NCI-H446 (cell line): ENCODE measurements at regions not wholly inside any gene's neighbourhood (a gene's known extent, or its start where the extent isn't known, plus 50 kb on each side); places are given as distances from the start of the nearest gene placed in this dataset.
"Not testable (repeated sequence)": the region's sequence is repeated elsewhere in the genome, so short reads cannot be mapped to it uniquely, and the experiment has no call there.

Experiments used
- DNase-seq, 2 experiments: peaks; one replicate each; lab custom pipeline; 2025; lab: John Stamatoyannopoulos, UW

DNA sequence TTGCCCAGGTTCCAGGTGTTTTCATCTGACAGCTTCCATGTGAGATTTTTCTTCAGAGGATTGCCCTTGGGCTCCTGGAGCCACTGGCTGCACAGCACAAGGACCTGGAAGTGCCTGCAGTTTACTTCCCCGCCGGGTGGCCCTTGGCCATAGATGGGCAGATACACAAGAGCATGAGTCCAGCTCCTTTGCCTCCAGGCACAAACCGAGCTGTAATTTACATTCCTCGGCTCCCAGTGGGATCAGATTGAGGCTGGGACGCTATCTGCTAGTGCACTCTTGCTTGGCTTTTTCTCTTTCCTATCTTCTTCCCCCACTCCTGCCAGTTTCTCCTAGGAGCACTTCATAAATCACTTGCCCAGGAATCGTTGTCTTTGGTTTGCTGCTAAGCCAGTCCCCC lies 85.4 kb upstream of the RALY start:
- DNase-seq, result no peak

DNA sequence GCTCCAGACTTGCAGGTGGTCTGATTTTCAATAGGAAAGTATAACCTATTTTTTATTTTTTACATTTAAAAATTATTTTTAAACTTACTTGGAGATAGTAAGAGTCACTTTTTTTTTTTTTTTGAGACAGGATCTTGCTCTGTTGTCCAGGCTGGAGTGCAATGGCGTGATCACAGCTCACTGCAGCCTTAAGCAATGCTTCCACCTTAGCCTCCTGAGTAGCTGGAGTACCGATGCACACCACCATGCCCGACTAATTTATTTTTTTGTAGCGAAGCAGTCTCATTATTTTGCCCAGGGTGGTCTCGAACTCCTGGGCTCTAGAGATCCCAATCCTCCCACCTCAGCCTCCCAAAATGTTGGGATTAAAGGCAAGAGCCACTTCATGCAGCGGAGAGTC lies 84.8 kb upstream of the RALY start:
- DNase-seq, result no peak

DNA sequence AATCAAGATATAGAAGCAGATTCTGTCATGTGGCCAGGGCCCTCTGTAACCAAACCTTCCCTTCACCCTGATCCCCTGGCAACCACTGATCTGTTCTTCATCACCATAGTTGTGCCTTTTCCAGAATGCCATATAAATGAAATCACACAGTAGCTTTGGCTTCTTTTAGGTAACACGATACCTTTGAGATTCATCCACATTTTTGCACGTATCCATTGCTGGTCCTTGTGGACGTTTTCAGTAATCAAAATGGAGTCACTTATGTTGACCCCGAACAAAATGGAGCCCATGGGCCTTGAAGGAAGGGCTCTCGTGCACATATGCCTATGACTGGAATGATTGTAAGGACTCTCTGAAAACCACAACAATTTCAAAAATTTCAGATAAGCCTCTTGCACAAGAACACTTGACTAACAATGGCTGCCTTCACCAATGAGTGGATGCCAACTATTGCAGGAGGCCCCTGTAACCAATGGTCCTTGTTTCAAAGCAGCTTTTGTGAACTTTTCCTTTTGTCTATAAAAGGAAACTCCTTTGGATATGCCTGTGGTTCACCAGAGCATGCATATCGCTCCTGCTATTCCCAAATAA lies 84.3 kb upstream of the RALY start:
- DNase-seq, result no peak

DNA sequence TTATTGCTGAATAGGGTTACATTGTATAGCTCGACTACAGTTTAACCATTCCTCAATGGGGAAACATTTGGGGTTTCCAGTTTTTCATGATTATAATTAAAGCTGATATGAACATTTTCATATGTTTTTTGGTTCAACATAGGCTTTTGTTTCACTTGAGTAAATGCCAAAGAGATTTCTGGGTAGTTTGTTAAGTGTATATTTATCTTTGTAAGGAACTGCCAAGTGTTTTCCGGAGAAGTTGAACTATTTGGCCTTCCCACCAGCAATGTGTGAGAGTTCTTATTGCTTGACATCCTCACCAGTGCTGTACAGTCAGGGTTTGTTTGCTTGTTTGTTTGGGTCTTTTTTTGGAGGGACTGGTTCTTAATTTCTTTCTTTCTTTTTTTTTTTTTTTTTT lies 83.7 kb upstream of the RALY start:
- DNase-seq, result no peak

DNA sequence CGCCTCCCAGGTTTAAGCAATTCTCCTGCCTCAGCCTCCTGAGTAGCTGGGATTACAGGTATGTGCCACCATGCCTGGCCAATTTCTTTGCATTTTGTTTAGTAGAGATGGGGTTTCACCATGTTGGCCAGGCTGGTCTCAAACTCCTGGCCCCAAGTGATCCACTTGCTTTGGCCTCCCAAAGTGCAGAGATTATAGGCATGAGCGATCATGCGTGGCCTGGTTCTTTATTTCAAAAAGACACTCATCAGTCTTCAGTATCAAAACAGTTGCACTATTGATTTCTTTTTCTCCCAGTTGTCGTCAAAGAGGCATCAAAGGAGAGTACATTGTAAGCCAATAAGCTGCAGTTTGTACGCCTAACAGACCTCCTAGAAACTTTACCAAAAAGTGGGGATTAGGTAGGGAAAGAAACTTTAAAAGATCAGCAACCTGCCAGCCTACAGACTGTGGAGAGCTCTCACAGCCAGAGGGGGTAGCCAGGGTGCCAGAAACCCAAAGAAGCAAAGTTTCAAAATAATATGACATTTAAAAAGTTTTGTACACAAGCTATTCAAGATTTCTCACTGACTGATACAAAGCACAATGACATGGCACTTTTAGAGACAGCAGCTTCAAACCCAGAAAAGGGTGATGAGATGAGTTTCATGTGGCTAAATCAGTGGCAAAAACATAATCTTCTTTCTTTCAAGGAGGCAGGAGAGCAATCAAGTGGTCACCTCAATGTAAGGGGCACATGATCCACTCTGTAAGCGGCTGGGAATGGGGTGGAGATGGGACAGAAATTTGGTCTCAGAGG lies 83.0 kb upstream of the RALY start:
- no peak for DNase-seq

DNA sequence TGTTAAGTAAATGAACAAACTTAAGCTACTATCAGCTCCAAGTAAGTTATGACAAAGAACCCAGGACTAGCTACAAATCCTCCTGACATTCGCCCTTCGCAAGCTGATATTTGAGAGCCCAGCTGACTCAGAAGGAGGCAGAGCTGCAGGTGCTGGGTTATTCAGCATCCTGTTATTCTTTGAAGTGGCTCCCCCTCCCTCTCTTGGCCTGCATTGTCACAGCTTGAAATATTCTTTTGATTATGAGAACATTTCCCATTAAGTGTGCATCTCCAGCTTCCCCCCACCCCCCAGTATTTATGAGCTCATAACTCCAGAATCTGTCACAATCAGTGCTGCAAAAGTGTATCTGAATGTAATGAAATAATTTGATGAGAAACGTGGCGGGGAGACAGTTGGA lies 78.8 kb upstream of the RALY start:
- no peak for DNase-seq

DNA sequence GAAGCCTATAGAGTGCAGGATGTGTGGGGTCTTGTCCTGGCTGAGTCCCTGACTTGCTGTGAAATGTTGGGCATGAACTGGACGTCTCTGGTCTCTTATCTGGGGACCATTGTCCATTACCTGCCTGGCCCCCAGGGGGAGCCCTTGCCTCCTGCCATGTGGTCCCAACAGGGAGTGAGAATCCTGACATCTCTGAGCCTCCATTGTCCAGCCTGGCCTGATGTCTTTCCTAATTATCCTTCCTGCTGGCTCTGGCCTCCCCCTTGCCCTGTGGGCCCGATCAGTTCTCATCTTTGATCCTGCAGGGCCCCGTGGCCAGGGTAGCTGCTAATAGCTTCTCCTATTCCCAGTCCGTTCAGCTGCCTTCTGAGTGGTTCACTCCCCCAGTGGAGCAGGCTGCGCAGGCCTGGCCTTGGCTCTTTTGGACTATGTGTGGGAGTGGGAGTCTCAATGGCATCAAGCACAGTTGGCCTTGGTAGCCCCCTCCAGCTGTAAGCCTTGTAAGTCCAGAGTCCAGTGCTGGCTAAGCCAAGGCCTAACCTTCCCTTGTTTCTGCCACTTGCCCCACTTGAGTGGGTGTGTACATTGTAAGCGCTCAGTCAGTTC lies 77.9 kb upstream of the RALY start:
- DNase-seq, result no peak

DNA sequence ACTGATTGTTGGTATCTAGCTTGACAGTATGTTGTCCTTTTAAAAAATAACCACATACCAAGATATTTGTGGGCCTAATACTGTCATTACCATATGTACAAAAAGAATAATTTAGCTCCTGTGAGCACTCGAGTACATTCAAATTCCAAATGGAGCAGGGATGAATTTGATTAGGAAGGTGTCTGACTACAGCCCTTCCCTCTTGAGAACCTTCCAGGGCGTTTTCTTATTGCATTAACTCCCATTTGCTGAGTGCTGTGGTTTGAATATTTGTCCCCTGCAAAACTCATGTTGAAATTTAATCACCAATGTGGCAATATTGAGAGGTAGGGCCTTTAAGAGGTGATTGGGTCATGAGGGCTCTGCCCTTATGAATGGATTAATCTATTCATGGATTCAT lies 76.9 kb upstream of the RALY start:
- no peak for DNase-seq

DNA sequence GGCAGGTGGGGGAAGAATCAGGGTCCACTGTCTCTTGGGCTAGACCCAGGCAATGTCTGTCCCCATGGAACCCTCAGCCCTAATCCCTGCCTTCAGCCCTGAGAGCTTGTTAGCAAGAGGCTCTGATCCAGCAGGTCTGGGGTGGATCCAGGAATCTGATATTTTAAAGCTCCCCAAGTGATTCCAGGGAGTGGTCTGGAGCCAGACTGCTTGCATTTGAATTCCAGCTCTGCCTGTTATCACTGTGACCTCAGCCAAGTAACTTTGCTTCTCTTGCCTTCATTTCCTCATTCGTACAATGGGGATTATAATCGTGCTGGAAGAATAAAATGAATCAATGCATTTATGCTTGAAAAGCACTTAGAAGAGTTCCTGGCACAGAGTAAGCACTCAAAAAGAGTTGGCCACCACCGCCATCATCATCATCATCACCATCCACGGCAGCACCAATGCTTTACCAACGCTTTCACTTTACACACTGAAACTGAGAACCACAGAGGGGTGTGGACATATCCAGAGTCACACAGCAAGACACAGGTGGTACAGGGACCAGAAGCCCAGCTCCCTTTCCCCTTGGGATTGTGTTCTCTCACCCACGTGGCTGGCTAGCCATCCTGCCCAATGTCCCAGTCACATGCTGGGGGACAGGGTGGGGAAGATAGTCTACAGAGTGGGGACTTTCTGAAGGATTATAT lies 75.7 kb upstream of the RALY start:
- DNase-seq, result no peak

DNA sequence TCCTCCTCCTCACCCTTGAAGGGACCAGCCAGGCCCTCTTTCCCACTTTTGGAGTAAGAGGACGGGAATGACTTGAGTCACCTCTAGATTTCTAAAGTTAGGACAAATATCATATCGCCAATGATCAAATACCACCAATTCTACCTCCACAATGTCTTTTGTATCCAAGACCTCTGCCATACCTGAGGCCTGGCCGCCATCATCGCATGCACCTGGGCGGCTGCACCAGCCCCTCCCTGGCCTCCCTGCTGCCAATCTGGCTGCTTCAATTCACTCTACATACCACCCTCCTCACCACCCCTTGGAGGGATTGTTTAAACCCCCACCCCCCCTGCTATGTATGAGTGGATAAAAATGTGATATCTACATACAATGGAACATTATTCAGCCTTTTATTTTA lies 75.0 kb upstream of the RALY start:
- no peak for DNase-seq

DNA sequence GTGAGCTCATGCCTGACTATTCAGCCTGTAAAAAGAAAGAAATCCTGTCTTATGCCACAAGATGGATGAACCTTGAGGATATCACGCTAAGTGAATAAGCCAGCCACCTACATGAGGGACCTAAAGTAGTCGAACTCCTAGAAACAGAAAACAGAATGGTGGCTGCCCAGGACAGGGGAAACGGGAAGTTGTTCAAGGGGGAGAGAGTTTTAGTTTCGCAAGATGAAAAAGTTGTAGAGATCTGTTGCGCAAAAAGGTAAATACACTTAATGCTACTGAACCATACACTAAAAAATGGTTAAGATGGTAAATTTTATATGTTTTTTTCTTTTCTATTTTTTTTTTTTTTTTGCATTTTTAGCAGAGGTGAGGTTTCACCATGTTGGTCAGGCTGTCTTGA lies 74.1 kb upstream of the RALY start:
- DNase-seq, result no peak

DNA sequence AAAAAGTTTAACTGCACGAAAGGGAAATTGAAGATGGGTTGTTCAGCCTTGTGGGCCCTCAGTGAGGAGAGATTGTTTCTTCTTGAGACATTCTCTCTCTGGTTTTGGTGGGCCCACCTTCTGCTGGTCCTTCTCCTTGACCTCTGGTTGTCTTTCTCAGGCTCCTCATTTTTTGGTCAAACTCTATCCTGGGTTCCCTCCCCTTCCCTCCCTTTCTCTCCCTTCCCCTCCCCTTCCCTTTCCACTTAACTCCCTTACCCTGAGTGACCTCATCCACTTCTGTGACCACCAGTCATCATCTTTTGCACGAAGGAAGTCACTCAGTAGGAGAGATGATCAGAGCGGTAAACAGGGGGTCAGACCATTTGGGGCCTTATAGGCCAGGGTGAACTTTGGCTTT lies 71.5 kb upstream of the RALY start:
- no peak for DNase-seq

DNA sequence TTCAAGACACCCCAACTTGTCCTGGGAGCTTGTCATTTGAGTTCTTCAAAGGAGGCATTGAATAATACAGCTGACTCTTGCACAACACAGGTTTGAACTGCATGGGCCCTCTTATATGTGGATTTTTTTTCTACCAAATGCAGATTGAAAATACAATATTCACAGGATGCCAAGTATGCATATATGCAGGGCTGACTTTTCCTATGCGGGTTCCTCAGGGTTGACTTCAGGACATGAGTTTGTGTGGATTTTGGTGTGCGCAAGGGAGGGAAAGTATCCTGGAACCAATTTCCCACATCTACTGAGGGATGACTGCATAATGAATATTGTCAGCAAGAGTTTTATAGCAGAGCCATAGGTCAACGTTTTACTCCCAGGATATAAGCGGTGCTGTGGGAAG lies 70.0 kb upstream of the RALY start:
- no peak for DNase-seq

DNA sequence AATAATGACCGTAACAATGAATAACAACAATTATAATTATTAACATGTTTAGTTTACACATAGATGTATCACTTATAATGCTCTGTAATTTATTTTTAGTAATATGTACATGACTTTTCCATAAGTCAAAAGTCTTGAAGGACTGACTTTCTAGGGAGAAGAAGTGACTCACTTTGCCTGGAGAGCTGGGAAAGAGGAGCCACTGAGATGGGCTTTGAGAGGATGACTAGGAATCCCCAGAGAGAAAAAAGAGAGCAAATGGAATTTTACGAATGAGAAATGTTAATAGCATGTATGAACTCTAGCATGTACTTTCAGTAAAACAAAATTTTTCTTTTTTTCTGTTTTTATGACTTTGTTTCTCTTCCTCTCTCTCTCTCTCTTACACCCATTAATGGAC lies 67.8 kb upstream of the RALY start:
- DNase-seq, result no peak

DNA sequence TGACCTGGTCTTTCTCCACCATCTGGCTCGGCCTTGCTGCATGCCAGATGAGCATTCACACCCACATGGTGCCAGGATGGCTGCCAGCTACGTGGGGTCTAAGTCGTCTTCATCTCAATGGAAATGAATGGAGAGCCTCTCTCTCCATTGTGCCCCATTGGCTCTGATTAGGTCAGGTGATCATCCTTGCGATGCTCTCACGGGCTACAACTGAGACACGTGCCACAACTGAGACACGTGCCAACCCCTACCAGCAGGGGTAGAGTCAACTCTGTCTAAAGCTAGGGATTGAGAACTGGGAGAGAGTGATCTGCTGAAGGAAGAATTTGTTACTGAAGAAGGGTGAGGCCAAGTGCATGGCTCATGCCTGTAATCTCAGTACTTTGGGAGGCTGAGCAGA lies 67.3 kb upstream of the RALY start:
- peak; percentile 37 to 82 for DNase-seq

DNA sequence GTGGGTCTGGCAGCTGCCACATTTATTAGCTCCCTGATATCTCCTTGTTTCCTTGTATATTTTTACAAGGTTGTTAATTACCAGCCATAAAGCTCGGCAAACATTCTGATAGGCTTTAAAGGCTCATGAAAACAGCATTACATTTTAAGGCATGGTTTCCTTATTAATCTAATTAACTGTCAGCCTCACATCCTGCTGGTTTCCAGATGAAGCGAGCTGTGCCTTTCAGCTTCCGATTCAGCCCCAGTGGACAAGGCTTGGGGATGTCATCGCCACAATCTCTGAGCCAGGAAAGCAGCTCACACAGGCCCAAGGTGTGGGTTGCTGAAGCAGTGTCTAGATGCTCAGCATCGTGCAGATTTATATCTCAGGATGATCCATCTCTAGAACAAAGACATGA lies 66.0 kb upstream of the RALY start:
- DNase-seq, result no peak

DNA sequence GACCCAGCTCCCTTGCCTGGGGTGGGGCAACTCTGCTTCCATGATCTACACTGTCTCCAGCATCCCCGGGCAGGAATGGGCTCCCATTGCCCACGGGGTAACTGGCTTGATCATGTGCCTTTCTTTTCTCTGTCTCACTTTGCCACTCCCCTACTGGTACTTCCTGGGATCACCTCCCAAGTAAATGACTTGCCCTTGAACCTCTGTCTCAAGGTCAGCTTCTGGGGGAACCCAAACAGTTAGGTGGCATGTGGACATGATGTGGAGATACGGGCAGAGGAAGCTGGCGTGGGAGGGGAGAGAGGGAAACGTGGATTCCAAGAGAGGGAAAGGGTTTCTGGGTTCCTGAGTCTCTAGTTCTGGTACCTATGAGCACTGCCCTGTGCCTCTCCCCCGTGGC lies 63.8 kb upstream of the RALY start:
- DNase-seq, result no peak

DNA sequence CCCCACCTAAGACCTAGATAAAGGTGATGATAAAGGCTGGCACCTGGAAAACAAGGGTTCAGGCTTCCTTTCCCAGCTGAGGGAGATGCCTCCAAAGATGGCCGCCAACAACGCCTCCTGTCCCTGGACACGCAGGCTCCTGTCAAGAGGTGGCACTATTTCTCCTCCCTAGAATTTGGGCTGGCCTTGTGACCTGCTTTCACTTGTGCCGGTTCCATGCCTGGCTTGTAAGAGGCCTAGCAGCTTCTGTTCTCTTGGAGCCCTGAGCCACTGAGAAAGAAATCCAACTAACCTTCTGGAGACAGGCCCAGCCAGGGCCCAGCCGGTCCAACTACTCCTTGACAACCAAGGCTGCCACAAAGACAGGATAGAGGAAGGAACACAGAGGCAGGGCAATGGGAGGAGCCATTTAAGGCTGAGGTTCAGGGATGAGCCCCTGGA lies 60.2 kb upstream of the RALY start:
- peak; percentile 51 to 75 for DNase-seq

DNA sequence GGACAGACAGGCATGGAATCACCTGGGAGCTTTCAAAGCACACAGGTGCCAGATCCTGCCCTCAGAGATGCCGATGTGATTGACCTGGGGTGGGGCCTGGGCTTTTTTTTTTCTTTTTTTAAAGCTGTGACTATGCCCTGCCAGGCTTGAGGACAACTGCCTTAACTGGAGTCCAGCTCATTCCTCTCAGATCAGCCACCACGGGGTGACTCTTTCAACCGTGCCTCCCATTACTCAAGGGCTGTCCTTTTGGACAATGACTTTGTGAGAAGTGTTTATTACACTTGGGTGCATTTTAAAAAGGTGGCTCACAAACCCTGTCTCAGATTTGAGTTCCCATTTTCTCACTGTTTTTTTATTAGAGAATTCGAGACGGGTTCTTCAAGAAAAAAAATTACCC lies 57.1 kb upstream of the RALY start:
- no peak for DNase-seq

DNA sequence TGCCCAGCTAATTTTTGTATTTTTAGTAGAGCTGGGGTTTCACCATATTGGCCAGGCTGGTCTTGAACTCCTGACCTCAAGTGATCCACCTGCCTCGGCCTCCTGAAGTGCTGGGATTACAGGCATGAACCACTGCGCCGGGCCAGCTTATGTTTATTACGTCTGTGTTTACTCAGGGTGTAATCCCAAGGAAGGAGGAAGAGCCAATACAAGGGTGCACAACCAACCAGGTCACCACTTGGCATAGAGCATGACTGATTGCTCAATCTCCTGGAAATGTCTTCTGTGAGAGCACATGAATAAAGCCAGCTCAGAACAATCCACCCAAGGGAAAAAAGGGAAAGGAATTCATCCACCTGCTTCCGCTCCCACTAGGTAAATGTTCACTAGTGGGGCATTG lies 54.7 kb upstream of the RALY start:
- not testable (repeated sequence) for DNase-seq

DNA sequence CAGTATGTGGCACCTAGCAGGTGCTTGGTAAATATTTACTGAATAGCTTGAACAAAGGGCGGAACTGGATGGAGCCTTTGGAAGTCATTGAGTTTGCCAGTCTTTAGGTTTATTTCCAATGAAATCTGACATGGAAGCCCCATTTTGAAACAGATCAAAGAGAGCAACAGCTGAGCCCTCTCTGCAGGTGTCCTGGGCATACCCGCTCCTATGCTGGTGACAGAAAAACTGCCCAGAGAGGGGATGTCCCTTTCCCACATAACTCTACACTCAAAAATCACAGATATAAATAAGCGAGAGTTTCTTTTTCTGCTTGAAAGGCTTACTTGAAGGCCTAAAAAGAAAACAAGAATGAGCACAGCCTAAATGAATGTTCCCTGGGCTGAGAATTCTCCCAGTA lies 53.0 kb upstream of the RALY start:
- no peak for DNase-seq
